ENCODE measurements at regions not wholly inside any gene's neighbourhood (a gene's known extent, or its start where the extent isn't known, plus 50 kb on each side); places are given as distances from the start of the nearest gene placed in this dataset.

- TF ChIP-seq CTCF (IDR thresholded peaks at IDR 0.05) (no peak), POLR2A (IDR thresholded peaks at IDR 0.05) (no peak)
Measured at GRCh38 chr1:189657715-189658114, 819.9 kb downstream of the BRINP3 start.
